ENCODE measurements at regions not wholly inside any gene's neighbourhood (a gene's known extent, or its start where the extent isn't known, plus 50 kb on each side); places are given as distances from the start of the nearest gene placed in this dataset.

DNA sequence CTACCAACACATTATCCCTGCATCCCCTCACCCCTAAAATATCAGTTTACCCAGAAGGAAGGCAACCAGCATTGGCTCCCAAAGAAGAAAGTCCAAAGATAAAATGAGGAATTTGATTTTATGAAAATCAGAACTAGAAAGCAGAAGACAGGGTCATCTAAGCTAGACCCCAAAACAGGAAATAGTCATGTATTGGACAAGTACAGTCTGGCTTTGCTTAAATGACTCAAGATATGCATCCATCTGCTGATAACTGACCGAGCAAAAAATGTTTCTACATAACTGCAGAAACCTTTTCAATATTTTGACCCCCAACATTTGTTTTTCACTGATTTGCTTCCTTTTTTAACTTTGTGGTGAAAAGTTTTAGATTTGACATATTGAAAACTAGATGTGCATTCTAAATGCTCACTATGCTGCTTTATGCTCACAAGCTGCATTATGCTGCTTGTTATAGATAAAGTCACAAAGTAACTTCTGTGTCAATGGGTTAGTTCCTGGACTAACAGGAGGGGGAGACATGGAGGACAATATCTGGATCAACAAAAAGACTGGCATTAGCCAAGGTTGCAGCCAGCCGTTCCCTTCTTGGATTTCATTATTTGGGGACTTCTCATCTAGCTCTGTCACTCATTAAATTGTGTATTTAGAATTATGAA, 227.0 kb downstream of the INHBA start:
- H3K27me3 ChIP-seq (ENCODE audit: control insufficient read depth in 4 of 4, insufficient read depth in 4 of 4, low read length in 3 of 4) = no peaks in the 10 kb centered on the region
- H3K4me1 ChIP-seq (ENCODE audit: control insufficient read depth in 4 of 4, insufficient read depth in 4 of 4, low read length in 3 of 4) = peaks cover 0 to 9% (median 0%) of the 10 kb centered on the region in 4 donors
- TF ChIP-seq RAD21 (IDR thresholded peaks at IDR 0.05) = peak in 1 of 2 donors; percentile 52
- TF ChIP-seq TAF1 (conservative IDR thresholded peaks at IDR 0.05) = no peak
- no peak overlapping the region for H3K9ac ChIP-seq (ENCODE audit: low read depth in 1 of 2, low read length in 2 of 2)
- DNase-seq (ENCODE audit: low spot score) = no peak
- no peak overlapping the region for H3K4me3 ChIP-seq (ENCODE audit: low read depth in 1 of 3, low read length in 3 of 3)
- peaks cover 0 to 4% (median 0%) of the 10 kb centered on the region in 4 donors for H3K9me3 ChIP-seq (ENCODE audit: control insufficient read depth in 4 of 4, low read length in 3 of 4)
- no peak overlapping the region for H3K27ac ChIP-seq (ENCODE audit: low read depth in 1 of 2, low read length in 2 of 2)
- no peaks in the 10 kb centered on the region for H3K36me3 ChIP-seq (ENCODE audit: control insufficient read depth in 4 of 4, insufficient read depth in 3 of 4, low read depth in 1 of 4, low read length in 3 of 4)
- WGBS = 49% methylated on average over 2 of the region's 2 CpGs

DNA sequence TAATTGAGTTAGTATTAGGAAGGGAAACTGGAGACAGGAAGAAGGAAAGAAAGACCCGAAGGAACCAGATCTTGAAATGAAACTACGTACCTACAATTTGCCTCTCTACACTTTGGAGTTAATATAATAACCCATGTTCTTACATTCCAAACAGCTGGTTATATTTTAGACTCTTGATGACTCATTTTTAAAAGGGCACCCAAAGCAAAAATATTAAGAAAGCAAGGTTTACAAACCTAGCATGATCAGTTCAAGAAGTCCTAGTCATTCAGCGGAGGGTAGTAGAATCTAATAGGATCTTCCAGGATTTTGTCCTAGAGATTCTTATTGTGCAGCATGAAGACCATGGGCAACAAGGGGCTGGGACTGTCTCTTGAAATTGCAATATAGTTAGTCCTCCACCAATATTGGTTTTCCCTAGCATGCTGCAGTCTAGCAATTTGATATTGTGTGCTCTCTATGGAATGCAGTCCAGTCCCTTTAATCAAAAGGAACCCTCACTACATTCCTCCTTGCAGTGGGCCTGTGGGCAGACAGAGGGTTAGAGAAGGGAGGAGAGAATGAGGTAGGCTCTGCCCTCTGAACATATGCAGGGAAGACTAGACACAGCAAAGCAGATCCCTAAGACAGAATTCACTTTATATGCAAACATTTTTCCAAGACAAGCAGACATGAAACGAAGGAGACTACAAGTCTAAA, 230.3 kb downstream of the INHBA start:
- Histone ChIP-seq H3K9ac (ENCODE audit: low read depth in 1 of 2, low read length in 2 of 2) (no peak overlapping the region), H3K27ac (ENCODE audit: low read depth in 1 of 2, low read length in 2 of 2) (no peak overlapping the region), H3K36me3 (ENCODE audit: control insufficient read depth in 4 of 4, insufficient read depth in 3 of 4, low read depth in 1 of 4, low read length in 3 of 4) (no peaks in the 10 kb centered on the region), H3K4me3 (ENCODE audit: low read depth in 1 of 3, low read length in 3 of 3) (no peak overlapping the region), H3K27me3 (ENCODE audit: control insufficient read depth in 4 of 4, insufficient read depth in 4 of 4, low read length in 3 of 4) (no peaks in the 10 kb centered on the region), H3K4me1 (ENCODE audit: control insufficient read depth in 4 of 4, insufficient read depth in 4 of 4, low read length in 3 of 4) (peaks cover 0 to 13% (median 2%) of the 10 kb centered on the region in 4 donors), H3K9me3 (ENCODE audit: control insufficient read depth in 4 of 4, low read length in 3 of 4) (no peaks in the 10 kb centered on the region)
- no peak for DNase-seq (ENCODE audit: low spot score)
- 89% methylated on average over 4 of the region's 4 CpGs for WGBS
- no peak for TF ChIP-seq RXRA (IDR thresholded peaks at IDR 0.05)
- no peak for TF ChIP-seq JUND (IDR thresholded peaks at IDR 0.05)
- TF ChIP-seq SP1 (IDR thresholded peaks at IDR 0.05) = no peak
- TF ChIP-seq, protein P1, sequence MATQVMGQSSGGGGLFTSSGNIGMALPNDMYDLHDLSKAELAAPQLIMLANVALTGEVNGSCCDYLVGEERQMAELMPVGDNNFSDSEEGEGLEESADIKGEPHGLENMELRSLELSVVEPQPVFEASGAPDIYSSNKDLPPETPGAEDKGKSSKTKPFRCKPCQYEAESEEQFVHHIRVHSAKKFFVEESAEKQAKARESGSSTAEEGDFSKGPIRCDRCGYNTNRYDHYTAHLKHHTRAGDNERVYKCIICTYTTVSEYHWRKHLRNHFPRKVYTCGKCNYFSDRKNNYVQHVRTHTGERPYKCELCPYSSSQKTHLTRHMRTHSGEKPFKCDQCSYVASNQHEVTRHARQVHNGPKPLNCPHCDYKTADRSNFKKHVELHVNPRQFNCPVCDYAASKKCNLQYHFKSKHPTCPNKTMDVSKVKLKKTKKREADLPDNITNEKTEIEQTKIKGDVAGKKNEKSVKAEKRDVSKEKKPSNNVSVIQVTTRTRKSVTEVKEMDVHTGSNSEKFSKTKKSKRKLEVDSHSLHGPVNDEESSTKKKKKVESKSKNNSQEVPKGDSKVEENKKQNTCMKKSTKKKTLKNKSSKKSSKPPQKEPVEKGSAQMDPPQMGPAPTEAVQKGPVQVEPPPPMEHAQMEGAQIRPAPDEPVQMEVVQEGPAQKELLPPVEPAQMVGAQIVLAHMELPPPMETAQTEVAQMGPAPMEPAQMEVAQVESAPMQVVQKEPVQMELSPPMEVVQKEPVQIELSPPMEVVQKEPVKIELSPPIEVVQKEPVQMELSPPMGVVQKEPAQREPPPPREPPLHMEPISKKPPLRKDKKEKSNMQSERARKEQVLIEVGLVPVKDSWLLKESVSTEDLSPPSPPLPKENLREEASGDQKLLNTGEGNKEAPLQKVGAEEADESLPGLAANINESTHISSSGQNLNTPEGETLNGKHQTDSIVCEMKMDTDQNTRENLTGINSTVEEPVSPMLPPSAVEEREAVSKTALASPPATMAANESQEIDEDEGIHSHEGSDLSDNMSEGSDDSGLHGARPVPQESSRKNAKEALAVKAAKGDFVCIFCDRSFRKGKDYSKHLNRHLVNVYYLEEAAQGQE (IDR thresholded peaks at IDR 0.05) = no peak
- TF ChIP-seq, protein P2, sequence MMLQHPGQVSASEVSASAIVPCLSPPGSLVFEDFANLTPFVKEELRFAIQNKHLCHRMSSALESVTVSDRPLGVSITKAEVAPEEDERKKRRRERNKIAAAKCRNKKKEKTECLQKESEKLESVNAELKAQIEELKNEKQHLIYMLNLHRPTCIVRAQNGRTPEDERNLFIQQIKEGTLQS (IDR thresholded peaks at IDR 0.05) = no peak
- no peak for TF ChIP-seq GABPA (IDR thresholded peaks at IDR 0.05 in 1 of 2, conservative IDR thresholded peaks at IDR 0.05 in 1 of 2)
- TF ChIP-seq, protein P3, sequence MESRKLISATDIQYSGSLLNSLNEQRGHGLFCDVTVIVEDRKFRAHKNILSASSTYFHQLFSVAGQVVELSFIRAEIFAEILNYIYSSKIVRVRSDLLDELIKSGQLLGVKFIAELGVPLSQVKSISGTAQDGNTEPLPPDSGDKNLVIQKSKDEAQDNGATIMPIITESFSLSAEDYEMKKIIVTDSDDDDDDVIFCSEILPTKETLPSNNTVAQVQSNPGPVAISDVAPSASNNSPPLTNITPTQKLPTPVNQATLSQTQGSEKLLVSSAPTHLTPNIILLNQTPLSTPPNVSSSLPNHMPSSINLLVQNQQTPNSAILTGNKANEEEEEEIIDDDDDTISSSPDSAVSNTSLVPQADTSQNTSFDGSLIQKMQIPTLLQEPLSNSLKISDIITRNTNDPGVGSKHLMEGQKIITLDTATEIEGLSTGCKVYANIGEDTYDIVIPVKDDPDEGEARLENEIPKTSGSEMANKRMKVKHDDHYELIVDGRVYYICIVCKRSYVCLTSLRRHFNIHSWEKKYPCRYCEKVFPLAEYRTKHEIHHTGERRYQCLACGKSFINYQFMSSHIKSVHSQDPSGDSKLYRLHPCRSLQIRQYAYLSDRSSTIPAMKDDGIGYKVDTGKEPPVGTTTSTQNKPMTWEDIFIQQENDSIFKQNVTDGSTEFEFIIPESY (IDR thresholded peaks at IDR 0.05) = no peak
- no peak for TF ChIP-seq HNF4A (conservative IDR thresholded peaks at IDR 0.05)
- no peak for TF ChIP-seq RAD21 (IDR thresholded peaks at IDR 0.05)
- TF ChIP-seq YY1 (IDR thresholded peaks at IDR 0.05) = no peak
- TF ChIP-seq NR2F2 (IDR thresholded peaks at IDR 0.05) = no peak
- no peak for TF ChIP-seq FOXA2 (IDR thresholded peaks at IDR 0.05)
- TF ChIP-seq TAF1 (conservative IDR thresholded peaks at IDR 0.05) = no peak
- no peak for TF ChIP-seq FOXA1 (IDR thresholded peaks at IDR 0.05)
- no peak for TF ChIP-seq HNF4G (IDR thresholded peaks at IDR 0.05)
- TF ChIP-seq, protein P4, sequence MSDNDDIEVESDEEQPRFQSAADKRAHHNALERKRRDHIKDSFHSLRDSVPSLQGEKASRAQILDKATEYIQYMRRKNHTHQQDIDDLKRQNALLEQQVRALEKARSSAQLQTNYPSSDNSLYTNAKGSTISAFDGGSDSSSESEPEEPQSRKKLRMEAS (IDR thresholded peaks at IDR 0.05) = no peak
- TF ChIP-seq, protein P5, sequence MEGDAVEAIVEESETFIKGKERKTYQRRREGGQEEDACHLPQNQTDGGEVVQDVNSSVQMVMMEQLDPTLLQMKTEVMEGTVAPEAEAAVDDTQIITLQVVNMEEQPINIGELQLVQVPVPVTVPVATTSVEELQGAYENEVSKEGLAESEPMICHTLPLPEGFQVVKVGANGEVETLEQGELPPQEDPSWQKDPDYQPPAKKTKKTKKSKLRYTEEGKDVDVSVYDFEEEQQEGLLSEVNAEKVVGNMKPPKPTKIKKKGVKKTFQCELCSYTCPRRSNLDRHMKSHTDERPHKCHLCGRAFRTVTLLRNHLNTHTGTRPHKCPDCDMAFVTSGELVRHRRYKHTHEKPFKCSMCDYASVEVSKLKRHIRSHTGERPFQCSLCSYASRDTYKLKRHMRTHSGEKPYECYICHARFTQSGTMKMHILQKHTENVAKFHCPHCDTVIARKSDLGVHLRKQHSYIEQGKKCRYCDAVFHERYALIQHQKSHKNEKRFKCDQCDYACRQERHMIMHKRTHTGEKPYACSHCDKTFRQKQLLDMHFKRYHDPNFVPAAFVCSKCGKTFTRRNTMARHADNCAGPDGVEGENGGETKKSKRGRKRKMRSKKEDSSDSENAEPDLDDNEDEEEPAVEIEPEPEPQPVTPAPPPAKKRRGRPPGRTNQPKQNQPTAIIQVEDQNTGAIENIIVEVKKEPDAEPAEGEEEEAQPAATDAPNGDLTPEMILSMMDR (IDR thresholded peaks at IDR 0.05; ENCODE audit: low read depth, low read length, missing input control) = no peak

All from liver (tissue), 8 donors.